Activated B cell treated with CpG ODN at 0.5 μM for 24 hours (primary cell): ENCODE measurements at regions not wholly inside any gene's neighbourhood (a gene's known extent, or its start where the extent isn't known, plus 50 kb on each side); places are given as distances from the start of the nearest gene placed in this dataset.

Experiments
- ATAC-seq: fragments of 200-7000 bp; cut with Tn5 transposase; one replicate; pipeline ENCODE4 v1.10.0; 2021; ENCODE audit warnings: low read depth, mild to moderate bottlenecking, moderate library complexity
- CTCF ChIA-PET: fragments of 350-600 bp; sonication (Branson Sonifier 250); formaldehyde crosslinking; loops from one replicate; lab custom pipeline; 2021; ENCODE audit warnings: antibody characterized with exemption; lab: Charles Lee
- POLR2A ChIA-PET: fragments of 350-600 bp; sonication (Branson Sonifier 250); formaldehyde crosslinking; loops from one replicate; lab custom pipeline; 2021; ENCODE audit warnings: antibody characterized with exemption; lab: Charles Lee
- DNase-seq: peaks from one replicate; pipeline ENCODE4 v3.0.0; 2022
- H3K27ac Mint-ChIP-seq: one replicate; pipeline ENCODE4 v1.8.0; 2020; ENCODE audit warnings: mixed read lengths
- H3K27me3 Mint-ChIP-seq: one replicate; pipeline ENCODE4 v1.8.0; 2021; ENCODE audit warnings: mixed read lengths
- H3K36me3 Mint-ChIP-seq: one replicate; pipeline ENCODE4 v1.8.0; 2021; ENCODE audit warnings: low read depth, mixed read lengths
- H3K4me1 Mint-ChIP-seq: one replicate; pipeline ENCODE4 v1.8.0; 2021; ENCODE audit warnings: mixed read lengths
- H3K4me3 Mint-ChIP-seq: one replicate; pipeline ENCODE4 v1.8.0; 2020; ENCODE audit warnings: mild to moderate bottlenecking, mixed read lengths
- H3K9me3 Mint-ChIP-seq: one replicate; pipeline ENCODE4 v1.8.0; 2020; ENCODE audit warnings: mixed read lengths
- CTCF ChIP-seq: fragments of 200-600 bp; IDR thresholded peaks from one replicate; pipeline ENCODE4 v1.8.0; 2022; ENCODE audit warnings: antibody characterized with exemption, mild to moderate bottlenecking
- intact Hi-C: fragments of 100-400 bp; cut with micrococcal nuclease; formaldehyde crosslinking; loops from one replicate; pipeline ENCODE4 v1.15.1; 2024

- ATAC-seq (no peak), DNase-seq (no peak)
- ChIA-PET CTCF (no interaction called here), POLR2A (no interaction called here)
- no peak overlapping the region for H3K27ac Mint-ChIP-seq
- no peak for TF ChIP-seq CTCF
- no peaks in the 10 kb centered on the region for H3K36me3 Mint-ChIP-seq
- H3K9me3 Mint-ChIP-seq = no peaks in the 10 kb centered on the region
- H3K4me1 Mint-ChIP-seq = peaks cover 57% of the 10 kb centered on the region
- H3K4me3 Mint-ChIP-seq = no peak overlapping the region
- intact Hi-C loops = no loop called here
- no peaks in the 10 kb centered on the region for H3K27me3 Mint-ChIP-seq
Measured at GRCh38 chr6:163720005-163720404, 305.5 kb downstream of the QKI start.

GRCh38 chr6:163719028-163719742 lies 304.7 kb downstream of the QKI start:
- peaks cover 50% of the 10 kb centered on the region for H3K4me1 Mint-ChIP-seq
- no peaks in the 10 kb centered on the region for H3K9me3 Mint-ChIP-seq
- ChIA-PET POLR2A (interaction anchor here (0.8 kb wide), 1 partner anchor 11 kb away, joined by 10 read pairs; no protein-coding TSS in a partner anchor), CTCF (no interaction called here)
- no peak overlapping the region for H3K27ac Mint-ChIP-seq
- DNase-seq (no peak), ATAC-seq (no peak)
- H3K36me3 Mint-ChIP-seq = no peaks in the 10 kb centered on the region
- TF ChIP-seq CTCF = no peak
- H3K27me3 Mint-ChIP-seq = no peaks in the 10 kb centered on the region
- intact Hi-C loops = loop anchor here (2.0 kb wide), 1 partner anchor 16 kb away; no protein-coding TSS in a partner anchor
- H3K4me3 Mint-ChIP-seq = no peak overlapping the region

GRCh38 chr6:163718537-163718936 lies 304.0 kb downstream of the QKI start:
- ChIA-PET POLR2A (interaction anchor here (0.8 kb wide), 1 partner anchor 10 kb away, joined by 10 read pairs; no protein-coding TSS in a partner anchor), CTCF (no interaction called here)
- Mint-ChIP-seq H3K4me3 (peak overlapping the region; percentile 13), H3K9me3 (no peaks in the 10 kb centered on the region), H3K27ac (peak overlapping the region; percentile 19), H3K27me3 (no peaks in the 10 kb centered on the region), H3K36me3 (no peaks in the 10 kb centered on the region), H3K4me1 (peaks cover 48% of the 10 kb centered on the region)
- no peak for TF ChIP-seq CTCF
- no peak for DNase-seq
- ATAC-seq = no peak
- intact Hi-C loops = loop anchor here (2.0 kb wide), 1 partner anchor 16 kb away; no protein-coding TSS in a partner anchor

- Mint-ChIP-seq H3K27me3 (no peaks in the 10 kb centered on the region), H3K4me3 (peak overlapping the region; percentile 12), H3K27ac (peak overlapping the region; percentile 0), H3K4me1 (peaks cover 55% of the 10 kb centered on the region), H3K9me3 (no peaks in the 10 kb centered on the region), H3K36me3 (no peaks in the 10 kb centered on the region)
- intact Hi-C loops = no loop called here
- ChIA-PET POLR2A (no interaction called here), CTCF (no interaction called here)
- TF ChIP-seq CTCF = no peak
- DNase-seq = no peak
- no peak for ATAC-seq
Measured at GRCh38 chr6:163717106-163717764, 302.7 kb downstream of the QKI start.

- CTCF ChIA-PET = interaction anchor here (0.7 kb wide), 1 partner anchor 240 kb away, joined by 3 read pairs; no protein-coding TSS in a partner anchor
- no peak for DNase-seq
Measured at GRCh38 chr6:163716690-163717089, 302.2 kb downstream of the QKI start.

More at GRCh38 chr6:163716690-163717089, 302.2 kb downstream of the QKI start:
- POLR2A ChIA-PET = no interaction called here
- peak; percentile 66 for ATAC-seq
- Mint-ChIP-seq H3K27me3 (no peaks in the 10 kb centered on the region), H3K36me3 (no peaks in the 10 kb centered on the region), H3K9me3 (no peaks in the 10 kb centered on the region), H3K4me1 (peaks cover 61% of the 10 kb centered on the region), H3K4me3 (no peak overlapping the region), H3K27ac (peak overlapping the region; percentile 80)
- intact Hi-C loops = no loop called here
- no peak for TF ChIP-seq CTCF
